Activated naive CD8-positive, alpha-beta T cell treated with anti-CD3 and anti-CD28 coated beads, Interleukin-2, amount 50 U/mL, for 24 hours (primary cell): ENCODE measurements at regions not wholly inside any gene's neighbourhood (a gene's known extent, or its start where the extent isn't known, plus 50 kb on each side); places are given as distances from the start of the nearest gene placed in this dataset.

Experiments used
- ATAC-seq: fragments of 150-1000 bp; cut with Tn5 transposase; one replicate; pipeline ENCODE4 v1.10.0; 2021
- DNase-seq: peaks from one replicate; pipeline ENCODE4 v3.0.0; 2021
- H3K27ac Mint-ChIP-seq: one replicate; pipeline ENCODE4 v1.8.0; 2021; ENCODE audit warnings: mild to moderate bottlenecking, mixed read lengths
- H3K27me3 Mint-ChIP-seq: one replicate; pipeline ENCODE4 v1.8.0; 2021; ENCODE audit warnings: mixed read lengths
- H3K36me3 Mint-ChIP-seq: one replicate; pipeline ENCODE4 v1.8.0; 2021; ENCODE audit warnings: low read depth, mixed read lengths
- H3K4me1 Mint-ChIP-seq: one replicate; pipeline ENCODE4 v1.8.0; 2021; ENCODE audit warnings: mixed read lengths
- H3K4me3 Mint-ChIP-seq: one replicate; pipeline ENCODE4 v1.8.0; 2021; ENCODE audit warnings: mild to moderate bottlenecking, moderate library complexity, mixed read lengths
- H3K9me3 Mint-ChIP-seq: one replicate; pipeline ENCODE4 v1.8.0; 2021; ENCODE audit warnings: mixed read lengths

GRCh38 chr2:190792956-190793888 is 87.4 kb upstream of the GLS start:
- H3K4me3 Mint-ChIP-seq = peak overlapping the region; percentile 58
- H3K36me3 Mint-ChIP-seq = no peaks in the 10 kb centered on the region
- no peaks in the 10 kb centered on the region for H3K27me3 Mint-ChIP-seq
- DNase-seq = no peak
- peaks cover 76% of the 10 kb centered on the region for H3K4me1 Mint-ChIP-seq
- no peaks in the 10 kb centered on the region for H3K9me3 Mint-ChIP-seq
- H3K27ac Mint-ChIP-seq = peak overlapping the region; percentile 97
- peak; percentile 80 for ATAC-seq

- ATAC-seq = peak; percentile 38
- Mint-ChIP-seq H3K4me1 (peaks cover 64% of the 10 kb centered on the region), H3K4me3 (peak overlapping the region; percentile 37), H3K27me3 (no peaks in the 10 kb centered on the region), H3K9me3 (no peaks in the 10 kb centered on the region), H3K36me3 (no peaks in the 10 kb centered on the region), H3K27ac (peak overlapping the region; percentile 97)
- DNase-seq = no peak
Measured at GRCh38 chr2:190794377-190794776, 86.2 kb upstream of the GLS start.

GRCh38 chr2:190794790-190795189 is 85.8 kb upstream of the GLS start:
- no peaks in the 10 kb centered on the region for H3K36me3 Mint-ChIP-seq
- H3K9me3 Mint-ChIP-seq = no peaks in the 10 kb centered on the region
- ATAC-seq (peak; percentile 4), DNase-seq (no peak)
- H3K27me3 Mint-ChIP-seq = no peaks in the 10 kb centered on the region
- H3K27ac Mint-ChIP-seq = peak overlapping the region; percentile 97
- peaks cover 60% of the 10 kb centered on the region for H3K4me1 Mint-ChIP-seq
- peak overlapping the region; percentile 37 for H3K4me3 Mint-ChIP-seq

- Mint-ChIP-seq H3K27ac (no peak overlapping the region), H3K9me3 (no peaks in the 10 kb centered on the region)
Measured at GRCh38 chr2:190795686-190796085, 84.9 kb upstream of the GLS start.

GRCh38 chr2:190799999-190800398 is 80.6 kb upstream of the GLS start:
- Mint-ChIP-seq H3K27ac (no peak overlapping the region), H3K4me3 (no peak overlapping the region), H3K9me3 (no peaks in the 10 kb centered on the region), H3K36me3 (no peaks in the 10 kb centered on the region), H3K27me3 (no peaks in the 10 kb centered on the region), H3K4me1 (peaks cover 11% of the 10 kb centered on the region)
- ATAC-seq (no peak), DNase-seq (no peak)

More at GRCh38 chr2:190795686-190796085, 84.9 kb upstream of the GLS start:
- Mint-ChIP-seq H3K4me3 (no peak overlapping the region), H3K4me1 (peaks cover 51% of the 10 kb centered on the region), H3K36me3 (no peaks in the 10 kb centered on the region), H3K27me3 (no peaks in the 10 kb centered on the region)
- no peak for ATAC-seq
- DNase-seq = no peak

- H3K27me3 Mint-ChIP-seq = no peaks in the 10 kb centered on the region
- ATAC-seq = no peak
- H3K4me3 Mint-ChIP-seq = no peak overlapping the region
- peaks cover 8% of the 10 kb centered on the region for H3K4me1 Mint-ChIP-seq
- H3K36me3 Mint-ChIP-seq = no peaks in the 10 kb centered on the region
- no peak for DNase-seq
- no peak overlapping the region for H3K27ac Mint-ChIP-seq
- H3K9me3 Mint-ChIP-seq = no peaks in the 10 kb centered on the region
Measured at GRCh38 chr2:190800528-190800927, 80.1 kb upstream of the GLS start.

GRCh38 chr2:190802129-190802528 is 78.5 kb upstream of the GLS start:
- peak; percentile 20 for ATAC-seq
- H3K9me3 Mint-ChIP-seq = no peaks in the 10 kb centered on the region
- DNase-seq = no peak
- no peak overlapping the region for H3K4me3 Mint-ChIP-seq
- H3K36me3 Mint-ChIP-seq = no peaks in the 10 kb centered on the region
- H3K4me1 Mint-ChIP-seq = peaks cover 3% of the 10 kb centered on the region
- H3K27me3 Mint-ChIP-seq = no peaks in the 10 kb centered on the region
- H3K27ac Mint-ChIP-seq = no peak overlapping the region

GRCh38 chr2:190802626-190803209 is 77.9 kb upstream of the GLS start:
- DNase-seq (no peak), ATAC-seq (no peak)
- H3K27ac Mint-ChIP-seq = no peak overlapping the region
- no peaks in the 10 kb centered on the region for H3K9me3 Mint-ChIP-seq
- H3K4me1 Mint-ChIP-seq = peaks cover 5% of the 10 kb centered on the region
- no peaks in the 10 kb centered on the region for H3K27me3 Mint-ChIP-seq
- no peak overlapping the region for H3K4me3 Mint-ChIP-seq
- no peaks in the 10 kb centered on the region for H3K36me3 Mint-ChIP-seq

GRCh38 chr2:190804182-190804795 is 76.3 kb upstream of the GLS start:
- no peak overlapping the region for H3K27ac Mint-ChIP-seq
- ATAC-seq (no peak), DNase-seq (no peak)
- H3K36me3 Mint-ChIP-seq = no peaks in the 10 kb centered on the region
- H3K27me3 Mint-ChIP-seq = no peaks in the 10 kb centered on the region
- H3K4me3 Mint-ChIP-seq = no peak overlapping the region
- peaks cover 13% of the 10 kb centered on the region for H3K4me1 Mint-ChIP-seq
- H3K9me3 Mint-ChIP-seq = no peaks in the 10 kb centered on the region

GRCh38 chr2:190805126-190805525 is 75.5 kb upstream of the GLS start:
- no peak overlapping the region for H3K4me3 Mint-ChIP-seq

GRCh38 chr2:190805843-190806242 is 74.8 kb upstream of the GLS start:
- ATAC-seq = no peak
- Mint-ChIP-seq H3K36me3 (no peaks in the 10 kb centered on the region), H3K4me1 (peaks cover 25% of the 10 kb centered on the region), H3K27ac (no peak overlapping the region), H3K27me3 (no peaks in the 10 kb centered on the region), H3K4me3 (no peak overlapping the region), H3K9me3 (no peaks in the 10 kb centered on the region)
- DNase-seq = no peak

More at GRCh38 chr2:190805126-190805525, 75.5 kb upstream of the GLS start:
- no peak for DNase-seq
- Mint-ChIP-seq H3K27me3 (no peaks in the 10 kb centered on the region), H3K9me3 (no peaks in the 10 kb centered on the region), H3K4me1 (peaks cover 22% of the 10 kb centered on the region), H3K36me3 (no peaks in the 10 kb centered on the region), H3K27ac (no peak overlapping the region)
- ATAC-seq = no peak

- Mint-ChIP-seq H3K36me3 (no peaks in the 10 kb centered on the region), H3K4me3 (no peak overlapping the region), H3K4me1 (peaks cover 22% of the 10 kb centered on the region), H3K9me3 (no peaks in the 10 kb centered on the region), H3K27me3 (no peaks in the 10 kb centered on the region), H3K27ac (no peak overlapping the region)
- no peak for DNase-seq
- no peak for ATAC-seq
Measured at GRCh38 chr2:190807886-190808285, 72.7 kb upstream of the GLS start.

GRCh38 chr2:190809139-190809764 is 71.4 kb upstream of the GLS start:
- DNase-seq = no peak
- Mint-ChIP-seq H3K4me1 (peaks cover 23% of the 10 kb centered on the region), H3K36me3 (no peaks in the 10 kb centered on the region), H3K27me3 (no peaks in the 10 kb centered on the region), H3K4me3 (no peak overlapping the region), H3K9me3 (no peaks in the 10 kb centered on the region), H3K27ac (no peak overlapping the region)
- no peak for ATAC-seq

- DNase-seq = no peak
- Mint-ChIP-seq H3K27me3 (no peaks in the 10 kb centered on the region), H3K36me3 (no peaks in the 10 kb centered on the region), H3K9me3 (no peaks in the 10 kb centered on the region), H3K4me1 (peaks cover 24% of the 10 kb centered on the region), H3K4me3 (no peak overlapping the region), H3K27ac (no peak overlapping the region)
- peak; percentile 94 for ATAC-seq
Measured at GRCh38 chr2:190809876-190810525, 70.6 kb upstream of the GLS start.
